Stimulated activated CD4-positive, alpha-beta T cell treated with anti-CD3 and anti-CD28 coated beads, Interleukin-1b, Interleukin-23, amount 100 ng/mL, for 24 hours (primary cell): ENCODE measurements at regions not wholly inside any gene's neighbourhood (a gene's known extent, or its start where the extent isn't known, plus 50 kb on each side); places are given as distances from the start of the nearest gene placed in this dataset.
"Not testable (repeated sequence)": the region's sequence is repeated elsewhere in the genome, so short reads cannot be mapped to it uniquely, and the experiment has no call there.

Source experiments
- DNase-seq, 4 experiments: peaks; one replicate each; pipeline ENCODE4 v3.0.0-alpha.2; 2020; ENCODE audit warnings: low read depth in 4 of 4, low spot score in 1 of 4

DNA sequence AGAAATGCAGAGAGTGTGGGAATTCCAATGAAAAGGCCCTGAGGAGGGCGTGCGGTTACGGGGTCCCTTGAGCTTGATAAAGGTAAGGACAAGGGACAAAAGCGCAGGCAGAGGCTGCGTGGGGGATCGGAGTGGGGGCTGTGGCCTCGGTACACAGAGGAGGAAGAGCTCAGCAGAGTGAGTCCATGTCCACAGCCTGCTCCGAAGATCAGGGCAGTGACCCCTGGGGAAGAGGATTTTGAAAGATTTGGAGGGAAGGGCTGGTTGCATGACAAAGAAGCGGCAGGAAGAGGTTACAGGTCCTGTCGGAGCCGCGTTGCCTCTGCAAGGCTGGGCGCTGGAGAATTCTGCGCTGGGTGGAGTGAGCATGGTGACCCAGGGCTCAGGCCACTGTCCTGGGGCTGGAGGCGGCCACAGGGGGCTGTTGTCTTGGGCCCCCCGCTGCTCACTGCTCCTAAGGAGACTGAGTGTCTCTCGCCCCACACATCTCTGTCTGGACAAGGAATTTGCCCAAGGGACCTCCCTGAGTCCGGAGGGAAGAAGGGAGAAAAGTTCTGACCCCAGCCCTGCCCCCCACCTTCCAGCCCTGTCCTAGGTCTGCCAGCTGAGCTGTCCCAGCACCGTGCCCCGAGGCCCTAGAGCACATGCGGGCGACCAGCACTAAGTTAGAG, 69.8 kb upstream of the INSIG1 start:
- no peak for DNase-seq

DNA sequence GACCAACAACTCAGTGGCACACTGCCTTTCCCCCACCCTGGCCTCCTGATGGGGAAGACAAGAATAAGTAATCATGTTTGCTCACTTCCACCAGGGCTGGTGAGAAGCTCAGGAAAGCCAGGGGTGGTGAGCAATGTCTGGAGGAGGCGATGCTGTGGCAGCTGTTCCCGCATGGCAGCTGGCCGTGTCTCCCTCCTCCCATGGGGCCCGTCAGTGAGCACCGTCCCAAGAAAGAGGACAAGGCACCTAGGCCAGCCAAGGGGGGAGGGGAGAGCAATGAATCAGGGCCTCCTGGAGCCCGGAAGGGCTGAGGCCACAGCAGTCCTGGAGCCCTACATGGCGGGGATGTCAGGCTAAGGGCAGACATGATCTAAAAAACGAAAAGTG, 69.2 kb upstream of the INSIG1 start:
- no peak for DNase-seq

- no peak for DNase-seq
Measured at GRCh38 chr7:155228894-155229293, 68.8 kb upstream of the INSIG1 start.

GRCh38 chr7:155229548-155230168, 68.0 kb upstream of the INSIG1 start:
- DNase-seq = no peak

- no peak for DNase-seq
Measured at GRCh38 chr7:155230169-155230593, 67.5 kb upstream of the INSIG1 start.

DNA sequence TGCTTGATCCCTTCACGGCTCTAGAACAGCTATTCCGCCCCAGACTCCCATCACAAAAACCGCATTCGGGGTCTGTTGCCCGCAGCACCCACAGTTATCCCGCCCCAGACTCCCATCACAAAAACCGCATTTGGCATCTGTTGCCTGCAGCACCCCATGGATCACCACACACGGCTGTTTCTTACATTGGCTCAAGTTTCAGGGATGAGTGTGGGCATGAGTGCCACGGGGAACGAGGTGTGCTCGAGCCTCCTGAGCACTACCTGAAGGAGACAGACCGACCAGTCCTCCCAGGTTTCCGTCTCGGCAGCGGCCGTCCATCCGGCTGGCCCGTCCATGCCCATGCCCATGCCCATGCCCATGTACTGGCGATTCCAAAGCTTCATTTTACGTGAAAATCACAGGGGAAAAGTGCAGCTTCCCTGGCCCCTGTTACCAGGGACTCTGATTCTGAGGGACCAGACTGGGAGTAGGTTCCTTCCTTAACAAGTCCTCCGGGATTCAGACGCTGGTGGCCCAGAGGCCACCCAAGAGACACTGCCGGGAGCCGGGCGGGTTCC, 66.4 kb upstream of the INSIG1 start:
- no peak for DNase-seq

GRCh38 chr7:155231941-155232340, 65.7 kb upstream of the INSIG1 start:
- DNase-seq = no peak

DNA sequence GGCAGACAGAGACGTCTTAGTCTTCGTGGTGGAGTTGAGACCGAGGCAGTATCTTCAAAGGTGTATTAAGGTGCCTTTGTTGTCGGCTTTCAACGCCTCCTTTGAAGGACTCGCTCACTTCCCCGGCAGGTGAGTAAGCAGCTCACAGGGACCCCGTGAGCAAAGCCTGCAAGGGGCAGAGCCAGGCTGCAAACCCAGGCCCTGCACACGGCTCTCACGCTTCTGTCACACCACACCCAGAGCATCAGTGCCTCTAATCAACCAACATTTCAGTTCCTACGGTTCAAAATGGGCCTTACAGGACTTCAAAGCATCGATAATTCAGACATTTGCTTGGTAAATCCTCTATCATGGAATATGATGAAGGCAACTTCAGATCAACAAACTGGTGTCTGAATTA, 64.8 kb upstream of the INSIG1 start:
- no peak for DNase-seq

- DNase-seq = no peak
Measured at GRCh38 chr7:155233311-155234157, 64.1 kb upstream of the INSIG1 start.

- no peak for DNase-seq
Measured at GRCh38 chr7:155234158-155234492, 63.6 kb upstream of the INSIG1 start.

DNA sequence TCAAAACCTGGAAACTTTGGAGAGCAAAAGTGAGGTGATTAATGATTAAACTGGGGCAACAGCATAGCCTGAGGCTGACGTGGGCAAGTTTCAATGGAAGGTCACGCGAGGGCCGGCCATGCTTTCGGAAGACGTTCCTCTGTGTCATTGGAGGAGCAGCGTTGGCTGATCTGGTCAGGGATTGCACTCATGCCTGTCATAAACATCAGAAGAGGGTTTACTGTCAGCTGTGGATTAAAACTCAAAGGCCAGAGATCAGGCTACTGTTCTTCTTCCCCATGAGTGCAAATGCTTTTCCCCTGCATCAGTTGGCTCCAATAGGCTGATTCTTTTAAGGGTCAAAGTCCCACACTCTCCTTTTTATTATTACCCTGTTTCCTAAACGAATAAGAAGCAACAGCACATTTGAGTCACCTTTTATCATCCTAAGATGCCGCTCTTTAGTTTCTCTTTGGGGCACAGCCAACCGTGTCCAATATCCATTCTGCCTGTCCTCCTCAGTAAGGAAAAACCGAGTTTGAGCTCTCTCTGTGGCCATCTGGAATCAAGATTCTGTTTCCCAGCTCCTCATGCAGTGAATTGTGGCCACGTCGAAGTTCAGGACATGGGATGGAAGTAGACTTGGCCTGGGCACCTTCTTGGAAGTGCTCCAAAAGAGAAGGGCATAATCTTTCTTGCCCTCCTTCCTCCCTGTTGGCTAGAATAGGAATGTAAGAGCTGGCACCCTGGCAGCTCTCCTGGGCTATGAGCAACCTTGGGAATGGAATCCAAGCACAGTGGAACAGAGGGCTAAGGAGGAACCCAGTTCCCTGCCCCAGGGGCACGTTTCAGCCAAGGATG, 62.5 kb upstream of the INSIG1 start:
- no peak for DNase-seq

DNA sequence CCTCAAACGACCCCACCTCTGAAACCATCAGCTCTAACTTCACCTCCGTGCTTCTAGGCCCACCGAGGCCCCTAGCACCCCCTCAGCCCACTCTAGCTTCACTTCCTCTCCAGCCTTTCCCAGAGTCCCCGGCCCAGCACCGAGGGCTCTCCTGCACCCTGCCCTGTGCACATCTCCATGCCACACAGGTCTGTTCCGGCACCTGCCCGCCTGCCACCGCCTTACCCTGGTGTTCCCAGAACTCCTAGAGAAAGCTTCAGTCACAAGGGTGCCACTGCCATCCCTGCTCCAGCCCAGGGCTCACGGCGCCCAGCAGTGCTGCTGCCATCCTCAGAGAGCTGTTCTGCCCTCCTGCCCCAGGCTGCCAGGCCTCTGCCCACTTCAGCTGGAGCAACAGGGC, 61.3 kb upstream of the INSIG1 start:
- no peak for DNase-seq

- DNase-seq = no peak
Measured at GRCh38 chr7:155237297-155237696, 60.4 kb upstream of the INSIG1 start.

DNA sequence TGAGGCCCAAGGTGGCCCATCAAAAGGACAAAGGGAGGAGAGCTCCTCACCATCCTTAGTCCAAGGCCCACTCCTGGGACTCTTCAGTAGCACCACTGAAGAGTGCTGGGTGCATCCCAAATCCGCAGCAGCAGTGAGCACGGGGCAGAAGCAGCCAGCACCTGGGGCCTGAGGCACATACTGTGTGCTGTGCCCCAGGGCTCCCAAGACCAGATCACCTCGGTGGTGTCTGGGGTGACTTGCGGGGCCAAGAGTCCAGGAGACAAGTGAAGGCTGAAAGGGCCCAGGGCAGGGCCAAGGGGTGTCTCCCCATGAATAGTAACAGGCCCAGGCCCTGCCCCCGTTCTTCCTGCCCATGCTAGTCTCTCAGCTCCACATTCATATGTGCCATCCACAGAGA, 59.9 kb upstream of the INSIG1 start:
- DNase-seq = no peak

GRCh38 chr7:155239431-155240087, 58.1 kb upstream of the INSIG1 start:
- DNase-seq = not testable (repeated sequence)

DNA sequence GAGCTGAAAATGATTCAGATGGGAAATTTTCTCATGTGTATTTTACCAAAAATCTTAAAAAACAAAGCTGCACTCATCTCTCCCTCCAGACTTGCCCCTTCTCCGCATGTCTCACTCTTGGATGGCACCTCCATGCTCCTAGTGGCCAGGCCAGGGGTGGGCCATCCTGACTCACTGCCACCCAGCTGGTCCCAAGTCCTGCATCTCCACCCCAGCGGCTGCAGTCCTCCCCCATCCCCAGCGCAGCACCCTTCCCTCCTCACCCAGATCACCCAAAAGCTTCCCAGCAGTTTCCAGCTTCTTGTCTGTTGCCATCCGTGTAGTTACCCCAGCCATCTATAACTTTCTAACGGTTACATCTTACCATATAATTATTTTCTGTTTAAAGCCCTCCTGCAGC, 53.0 kb upstream of the INSIG1 start:
- DNase-seq = no peak

DNA sequence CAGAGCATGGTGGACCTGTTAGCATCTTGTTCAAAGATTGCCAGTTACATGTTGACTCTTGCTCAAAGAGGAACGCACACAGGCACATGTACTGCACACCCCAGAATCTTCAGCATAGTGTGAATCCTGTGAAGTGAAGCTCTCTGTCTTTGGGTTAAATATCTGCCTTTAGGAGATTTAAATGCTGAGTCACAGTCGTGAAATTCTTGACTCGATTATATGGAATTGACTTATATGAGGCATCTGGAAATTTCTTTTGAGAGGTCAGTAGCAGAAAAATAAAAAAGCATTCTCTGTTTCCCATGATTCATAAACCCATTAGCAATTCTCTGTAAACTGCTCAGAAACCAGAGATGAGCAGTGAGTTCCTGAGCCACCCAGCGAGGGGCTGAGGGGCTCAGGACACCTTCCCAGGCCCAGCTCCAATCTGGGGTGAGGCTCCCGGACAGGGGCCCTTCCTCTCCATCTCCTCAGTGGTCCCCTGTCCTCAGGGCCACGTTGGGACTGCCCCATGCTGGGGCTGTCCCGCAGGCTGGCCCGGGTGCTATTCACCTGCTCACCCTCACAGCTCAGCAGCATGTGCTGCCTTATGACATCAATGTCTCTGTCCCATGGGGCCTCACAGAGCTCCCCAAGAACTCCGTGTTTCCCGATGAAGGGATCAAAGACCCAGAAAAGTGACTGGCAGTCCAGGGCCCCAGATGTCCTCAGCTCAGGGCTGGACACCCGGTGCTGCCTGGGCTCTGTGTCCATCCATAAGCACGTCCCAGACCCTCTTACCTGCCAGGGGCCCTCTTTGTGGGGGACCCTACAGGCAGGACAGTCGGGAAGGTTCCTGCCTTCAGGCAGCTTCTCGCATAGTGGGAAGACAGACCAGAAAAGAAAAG, 50.0 kb upstream of the INSIG1 start:
- no peak for DNase-seq
